NCI-H446 (cell line): ENCODE measurements at regions not wholly inside any gene's neighbourhood (a gene's known extent, or its start where the extent isn't known, plus 50 kb on each side); places are given as distances from the start of the nearest gene placed in this dataset.
"Not testable (repeated sequence)": the region's sequence is repeated elsewhere in the genome, so short reads cannot be mapped to it uniquely, and the experiment has no call there.

Source experiments
- DNase-seq, 2 experiments: peaks; one replicate each; lab custom pipeline; 2025; lab: John Stamatoyannopoulos, UW

GRCh38 chr21:25243808-25244207, 363.5 kb downstream of the MRPL39 start:
- peak; percentile 35 to 65 for DNase-seq

- no peak for DNase-seq
Measured at GRCh38 chr21:25240974-25241373, 366.3 kb downstream of the MRPL39 start.

DNA sequence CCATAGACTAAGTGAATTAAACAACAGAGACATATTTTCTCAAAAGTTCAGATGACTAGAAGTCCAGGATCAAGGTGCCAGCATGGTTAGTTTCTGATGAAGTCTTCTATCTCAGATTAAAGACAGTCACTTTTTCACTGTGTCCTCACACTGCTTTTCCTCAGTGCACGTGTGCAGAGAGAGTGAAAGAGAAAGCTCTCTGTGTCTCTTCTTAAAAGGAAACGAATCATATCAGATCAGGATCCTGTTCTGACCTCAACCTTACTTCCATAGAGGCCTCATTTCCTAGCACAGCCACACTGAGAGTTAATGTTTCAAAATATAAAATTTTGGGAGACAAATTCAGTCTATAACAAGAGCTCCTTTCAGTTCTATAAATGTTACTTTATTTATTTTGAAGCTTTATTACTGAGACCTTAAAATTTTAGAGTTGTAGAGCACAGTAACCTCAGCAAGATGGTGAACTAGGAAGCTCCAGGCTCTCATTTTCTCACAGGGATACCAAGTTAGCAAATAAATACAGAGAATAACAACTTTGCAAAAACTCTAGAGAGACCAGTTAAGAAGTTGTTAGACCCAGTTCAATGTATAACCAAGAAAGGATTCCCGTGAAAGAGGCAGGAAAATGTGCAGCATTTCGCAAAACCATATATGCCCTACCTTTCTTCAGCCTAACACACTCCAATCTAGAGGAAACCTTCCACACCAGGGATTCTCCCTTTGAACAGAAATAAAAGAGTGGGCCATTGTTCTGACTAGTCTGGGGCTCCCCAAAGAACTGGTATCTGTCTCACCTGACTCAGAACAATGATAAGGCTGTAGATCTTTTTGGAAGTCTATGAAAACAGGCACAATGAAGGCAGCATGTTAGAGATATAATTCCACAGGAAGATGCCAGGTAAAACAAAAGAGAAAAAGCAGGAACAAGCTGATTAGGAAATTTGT, 372.2 kb downstream of the MRPL39 start:
- DNase-seq: no peak

DNA sequence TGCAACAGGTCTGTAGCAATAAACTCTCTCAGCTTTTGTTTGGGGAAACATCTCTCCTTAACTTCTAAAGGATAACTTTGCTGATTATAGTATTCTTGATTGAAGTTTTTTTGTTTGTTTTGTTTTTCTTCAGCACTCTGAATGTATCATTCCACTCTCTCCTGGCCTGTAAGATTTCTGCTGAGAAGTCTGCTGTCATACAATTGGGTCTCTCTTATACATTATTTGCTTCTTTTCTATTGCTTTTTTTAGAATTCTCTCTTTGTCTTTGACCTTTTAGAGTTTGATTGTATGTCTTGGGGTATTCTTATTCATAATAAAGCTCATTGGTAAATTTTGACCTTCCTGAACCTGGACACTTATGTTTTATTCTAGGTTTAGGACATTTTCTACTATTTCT, 386.3 kb downstream of the MRPL39 start:
- DNase-seq: no peak

- no peak for DNase-seq
Measured at GRCh38 chr21:25220169-25220568, 387.1 kb downstream of the MRPL39 start.

DNA sequence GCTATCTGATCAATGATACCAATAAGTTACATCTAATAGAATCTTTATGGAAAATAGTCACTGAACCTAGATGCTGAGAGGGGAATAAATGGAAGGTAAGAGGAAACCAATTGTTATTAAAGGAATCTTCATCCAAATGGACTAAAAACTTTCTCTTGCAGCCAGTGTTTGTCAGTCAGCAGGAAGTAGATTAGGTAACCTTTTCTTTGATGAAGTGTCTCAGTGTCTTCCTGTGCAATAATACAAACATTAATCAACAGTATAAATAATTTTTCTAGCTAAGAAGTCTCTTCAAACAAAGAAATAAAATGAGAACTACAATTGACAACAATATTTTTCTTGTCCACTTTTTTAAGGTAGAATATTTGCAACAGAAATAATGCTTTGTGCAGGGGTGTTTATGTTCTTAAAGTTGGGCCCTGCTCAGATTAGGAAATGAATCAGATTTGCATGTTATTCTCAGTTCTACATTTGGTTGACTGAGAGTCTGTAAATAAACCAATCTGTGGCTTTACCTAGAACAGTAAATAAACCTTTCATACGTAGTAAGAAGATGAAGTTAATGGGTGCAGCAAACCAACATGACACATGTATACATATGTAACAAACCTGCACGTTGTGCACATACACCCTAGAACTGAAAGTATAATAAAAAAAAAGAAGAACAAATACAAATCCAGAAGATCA, 391.4 kb downstream of the MRPL39 start:
- DNase-seq: no peak

DNA sequence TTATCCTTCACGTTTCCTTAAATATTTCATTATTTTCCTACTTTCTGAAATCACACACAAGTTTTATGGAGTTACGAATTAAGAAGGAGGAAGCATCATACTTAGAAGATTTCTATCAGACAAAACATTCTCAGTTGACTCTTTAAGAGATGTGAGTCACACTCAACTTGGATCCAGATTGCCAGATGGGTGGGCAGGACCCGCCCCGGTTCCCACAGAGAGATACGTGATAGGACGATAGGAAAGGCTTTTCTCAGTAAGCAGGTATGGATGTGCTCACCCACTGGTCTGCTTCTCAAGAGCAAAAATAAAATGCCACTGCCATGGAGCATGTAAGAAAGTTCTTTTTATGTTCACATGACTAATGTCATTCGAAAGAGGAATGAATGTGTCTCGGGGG, 392.6 kb downstream of the MRPL39 start:
- no peak for DNase-seq

DNA sequence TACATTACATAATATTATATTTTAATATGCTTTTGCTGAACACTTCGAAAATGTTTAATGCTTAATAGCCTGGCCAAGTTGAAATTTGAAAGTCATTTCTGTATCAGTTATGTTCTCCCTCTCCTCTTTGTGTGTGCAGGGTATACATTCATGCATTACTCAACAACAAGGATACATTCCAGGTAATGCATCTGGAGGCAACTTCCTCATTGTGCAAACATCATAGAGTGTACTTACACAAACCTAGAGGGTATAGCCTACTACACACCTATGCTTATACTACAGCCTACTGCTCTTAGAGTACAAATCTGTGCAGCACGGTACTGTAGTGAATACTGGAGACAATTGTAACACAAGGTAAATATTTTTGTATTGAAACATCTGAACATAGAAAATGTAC, 407.3 kb downstream of the MRPL39 start:
- no peak for DNase-seq

DNA sequence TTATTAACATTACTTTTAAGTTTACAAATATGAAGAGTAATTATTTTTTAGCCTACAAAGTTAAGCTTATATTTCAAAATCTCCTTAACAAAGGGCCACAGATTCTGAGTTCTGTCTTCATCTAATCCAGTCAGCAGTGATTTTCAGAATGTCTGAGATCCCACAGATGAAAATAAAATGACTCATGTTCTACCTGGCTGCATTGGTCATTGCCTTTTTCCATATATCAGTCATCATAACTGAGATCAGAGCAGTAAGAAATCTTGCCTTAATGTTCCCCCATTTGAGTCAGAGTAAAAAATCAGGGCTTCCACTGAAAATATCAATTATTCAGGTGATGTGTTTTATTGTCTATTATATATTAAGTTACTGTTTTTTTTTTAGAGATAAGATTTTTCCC, 416.1 kb downstream of the MRPL39 start:
- no peak for DNase-seq

DNA sequence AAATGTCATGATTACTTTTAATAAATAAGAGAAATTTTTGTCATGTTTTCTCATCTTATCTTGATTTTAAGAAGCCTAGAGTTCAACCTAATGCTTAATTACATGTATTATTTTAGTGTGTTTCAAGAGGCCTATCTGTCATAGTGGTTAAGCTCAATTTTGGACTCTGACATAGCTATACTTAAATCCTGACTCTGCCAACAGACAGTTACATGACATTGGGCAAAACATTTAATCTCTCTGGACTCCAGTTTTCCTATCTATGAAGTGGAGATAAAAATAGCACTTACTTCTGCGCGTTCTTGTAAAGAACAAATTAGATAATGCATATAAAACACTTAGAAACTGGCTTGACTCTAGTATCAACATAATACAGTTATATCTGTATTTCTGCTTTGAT, 417.8 kb downstream of the MRPL39 start:
- DNase-seq: no peak

DNA sequence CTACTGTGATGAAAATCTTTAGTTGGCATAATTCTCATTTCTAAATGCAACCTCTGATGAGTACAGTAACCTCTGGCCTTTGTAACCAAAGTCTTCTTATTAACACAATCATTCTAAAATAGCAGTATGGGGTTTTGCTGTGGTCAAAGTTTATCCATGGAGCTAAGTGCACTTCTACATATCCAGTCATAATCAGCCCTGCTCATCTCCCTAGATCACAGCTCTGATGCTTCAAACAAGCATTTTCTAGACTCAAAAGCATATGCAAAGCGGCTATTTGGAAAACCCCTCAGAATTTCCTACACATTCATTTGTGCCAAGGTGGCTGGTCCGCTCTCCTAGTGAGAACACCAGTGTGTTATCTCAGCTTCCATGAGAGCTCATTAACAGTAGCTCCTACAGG, 418.6 kb downstream of the MRPL39 start:
- no peak for DNase-seq

DNA sequence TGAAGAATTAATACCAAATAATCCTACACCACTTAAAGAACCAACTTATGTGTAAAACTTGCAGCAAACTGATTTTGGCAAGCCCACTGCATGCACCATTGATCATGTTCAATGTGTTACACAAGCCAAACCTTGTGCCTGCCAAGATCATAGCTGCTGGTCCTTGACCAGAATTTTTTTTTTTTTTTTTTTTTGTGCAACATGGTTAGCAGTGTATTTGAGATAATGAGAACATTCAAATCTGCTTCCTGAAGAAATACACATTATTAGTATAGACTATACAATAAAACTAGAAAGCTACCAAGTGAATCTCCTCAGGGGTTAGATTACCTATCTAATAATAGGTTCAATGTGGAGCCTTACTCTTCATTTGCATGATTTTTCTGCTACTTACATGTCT, 421.0 kb downstream of the MRPL39 start:
- DNase-seq: peak; percentile 81 to 93

DNA sequence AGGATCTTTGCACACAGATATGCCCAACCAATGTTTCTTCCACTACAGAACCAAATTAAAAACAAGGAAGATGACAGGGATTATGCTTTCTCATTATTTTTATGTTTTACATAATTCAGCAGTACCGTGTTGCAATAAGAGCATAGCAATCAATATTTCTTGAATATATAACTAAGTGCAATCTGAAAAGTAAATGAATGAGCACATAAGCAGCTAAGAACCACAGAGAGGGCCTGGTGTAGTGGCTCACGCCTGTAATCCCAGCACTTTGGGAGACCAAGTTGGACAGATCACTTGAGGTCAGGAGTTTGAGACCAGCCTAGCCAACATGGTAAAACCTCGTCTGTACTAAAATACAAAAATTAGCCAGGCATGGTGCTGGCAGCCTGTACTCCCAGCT, 423.7 kb downstream of the MRPL39 start:
- DNase-seq: no peak

GRCh38 chr21:25181690-25182089, 425.6 kb downstream of the MRPL39 start:
- DNase-seq: not testable (repeated sequence)

GRCh38 chr21:25179116-25179515, 428.2 kb downstream of the MRPL39 start:
- no peak for DNase-seq

DNA sequence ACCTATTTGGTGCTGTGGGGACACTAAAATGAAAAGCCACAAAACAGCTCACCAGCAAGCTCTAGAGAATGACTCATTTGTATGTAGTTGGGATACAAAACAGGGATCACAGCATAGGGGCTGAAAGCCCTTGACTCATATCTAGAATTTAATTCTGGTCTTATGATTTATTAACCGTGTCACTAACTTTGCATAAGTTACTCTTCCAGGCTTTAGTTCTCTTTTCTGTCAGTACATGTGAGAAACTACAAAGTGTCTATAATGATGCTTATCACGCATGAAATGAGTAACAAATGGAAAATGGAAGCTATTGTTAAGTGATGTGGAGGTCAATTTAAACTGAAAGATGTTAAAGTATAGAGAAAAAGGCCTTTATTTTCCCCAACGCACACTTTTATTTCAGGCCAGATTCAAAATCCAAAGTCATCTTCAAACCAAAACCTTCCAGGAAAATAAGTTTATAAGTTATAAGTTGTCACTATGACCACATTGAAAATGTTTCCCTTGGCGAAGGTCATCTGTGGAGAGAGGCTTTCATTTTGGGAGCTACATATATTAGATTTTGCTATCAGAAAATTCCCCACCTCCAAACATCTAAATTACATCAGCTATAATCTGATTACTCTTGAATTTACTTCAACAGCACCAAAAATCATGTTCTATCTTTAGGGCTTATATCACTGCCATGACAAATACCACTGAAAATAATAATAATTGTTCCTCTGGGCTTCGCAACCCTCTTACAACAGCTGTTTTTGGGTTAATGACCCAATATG, 430.5 kb downstream of the MRPL39 start:
- DNase-seq: no peak

GRCh38 chr21:25175938-25176337, 431.3 kb downstream of the MRPL39 start:
- DNase-seq: no peak

DNA sequence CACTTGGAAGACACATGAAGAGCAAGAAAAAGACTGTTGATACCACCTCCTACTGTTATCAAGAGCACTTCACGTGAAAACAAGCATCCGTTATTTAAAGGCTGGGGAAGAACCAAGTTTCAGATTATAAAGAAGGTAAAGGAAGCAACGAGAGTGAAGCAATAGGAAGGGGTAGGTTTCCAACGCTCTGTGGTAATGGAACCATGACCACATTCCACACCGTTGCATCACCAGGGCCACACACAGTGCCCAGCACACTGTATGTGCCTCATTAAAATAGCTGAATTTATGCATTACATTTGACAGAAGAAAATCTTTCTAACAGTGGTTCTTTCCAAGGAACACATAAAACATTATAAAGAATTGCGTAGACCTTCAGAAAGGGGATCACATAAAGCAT, 435.8 kb downstream of the MRPL39 start:
- DNase-seq: no peak

GRCh38 chr21:25170681-25171080, 436.6 kb downstream of the MRPL39 start:
- no peak for DNase-seq

- no peak for DNase-seq
Measured at GRCh38 chr21:25169370-25169769, 437.9 kb downstream of the MRPL39 start.

DNA sequence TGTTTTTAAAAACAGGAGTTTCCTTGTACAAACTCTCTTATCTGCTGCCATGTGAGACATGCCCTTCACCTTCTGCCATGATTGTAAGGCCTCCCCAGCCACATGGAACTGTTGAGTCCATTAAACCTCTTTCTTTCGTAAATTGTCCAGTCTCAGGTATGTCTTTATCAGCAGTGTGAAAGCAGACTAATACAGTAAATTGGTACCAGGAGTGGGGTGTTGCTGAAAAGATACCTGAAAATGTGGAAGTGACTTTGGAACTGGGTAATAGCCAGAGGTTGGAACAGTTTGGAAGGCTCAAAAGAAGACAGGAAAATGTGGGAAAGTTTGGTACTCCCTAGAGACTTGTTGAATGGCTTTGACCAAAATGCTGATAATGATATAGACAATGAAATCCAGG, 440.4 kb downstream of the MRPL39 start:
- DNase-seq: not testable (repeated sequence)

DNA sequence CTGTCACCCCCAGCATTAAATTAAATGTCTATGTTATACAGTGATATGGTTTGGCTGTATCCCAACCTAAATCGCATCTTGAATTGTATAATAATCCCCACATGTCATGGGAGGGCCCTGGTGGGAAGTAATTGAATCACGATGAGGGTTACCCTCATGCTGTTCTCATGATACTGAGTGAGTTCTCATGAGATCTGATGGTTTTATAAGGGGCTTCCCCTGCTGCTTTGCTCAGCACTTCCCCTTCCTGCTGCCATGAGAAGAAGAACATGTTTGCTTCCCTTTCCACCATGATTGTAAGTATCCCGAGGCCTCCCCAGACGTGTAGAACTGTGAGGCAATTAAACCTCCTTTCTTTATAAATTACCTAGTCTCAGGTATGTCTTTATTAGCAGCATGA, 445.7 kb downstream of the MRPL39 start:
- DNase-seq: no peak

DNA sequence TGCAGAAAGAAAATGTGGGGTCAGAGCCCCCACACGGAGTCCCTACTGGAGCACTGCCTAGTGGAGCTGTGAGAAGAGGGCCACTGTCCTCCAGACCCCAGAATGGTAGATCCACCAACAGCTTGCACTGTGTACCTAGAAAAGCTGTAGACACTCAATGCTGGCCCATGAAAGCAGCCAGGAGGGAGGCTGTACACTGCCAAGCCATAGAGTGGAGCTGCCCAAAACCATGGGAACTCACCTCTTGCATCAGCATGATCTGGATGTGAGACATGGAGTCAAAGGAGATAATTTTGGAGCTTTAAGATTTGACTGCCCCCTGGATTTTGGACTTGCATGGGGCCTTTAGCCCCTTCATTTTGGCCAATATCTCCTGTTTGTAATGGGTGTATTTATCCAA, 452.3 kb downstream of the MRPL39 start:
- DNase-seq: not testable (repeated sequence)
